IMR-90 (cell line): ENCODE measurements at regions not wholly inside any gene's neighbourhood (a gene's known extent, or its start where the extent isn't known, plus 50 kb on each side); places are given as distances from the start of the nearest gene placed in this dataset.

Experiments
- ATAC-seq: fragments of 200-7000 bp; cut with Tn5 transposase; 2 replicates; pipeline ENCODE4 v1.9.1; 2020; ENCODE audit warnings: low read depth, mild to moderate bottlenecking, moderate library complexity
- BruUV-seq: library from RNA; stranded (reverse); fragments of 400-500 nt; replicated peaks from 2 replicates; lab custom pipeline; 2021; lab: Mats Ljungman, UMichigan
- CTCF ChIA-PET: fragments of 300-600 bp; formaldehyde crosslinking; extraction: SDS; loops from one replicate; lab custom pipeline; 2021; ENCODE audit warnings: antibody characterized with exemption; lab: Yijun Ruan, JAX
- POLR2A ChIA-PET: fragments of 300-600 bp; sonication (Branson Sonifier 250); formaldehyde crosslinking; loops from one replicate; lab custom pipeline; 2022; ENCODE audit warnings: antibody characterized with exemption; ENCODE audit not compliant: unreplicated experiment; lab: Charles Lee
- DNase-seq: peaks from one replicate; pipeline ENCODE4 v3.0.0; 2013
- H2AFZ ChIP-seq: replicated peaks from 2 replicates; pipeline ENCODE3; 2013; ENCODE audit warnings: low read length, mild to moderate bottlenecking; ENCODE audit not compliant: poor library complexity
- H2AK5ac ChIP-seq: 2 replicates; pipeline ENCODE4 v1.6.1; 2013; ENCODE audit warnings: low read depth, low read length, inconsistent platforms
- H2AK9ac ChIP-seq: replicated peaks from 2 replicates; pipeline ENCODE3; 2013; ENCODE audit warnings: mild to moderate bottlenecking, low read depth, low read length, moderate library complexity; ENCODE audit not compliant: poor library complexity
- H2BK120ac ChIP-seq: 2 replicates; pipeline ENCODE4 v1.6.1; 2013; ENCODE audit warnings: low read depth, low read length, inconsistent platforms
- H2BK15ac ChIP-seq: 3 replicates; pipeline ENCODE4 v1.6.1; 2013; ENCODE audit warnings: low read depth, low read length, inconsistent platforms
- H2BK20ac ChIP-seq: 2 replicates; pipeline ENCODE4 v1.6.1; 2013; ENCODE audit warnings: low read depth, mild to moderate bottlenecking, inconsistent platforms, low read length, moderate library complexity
- H2BK5ac ChIP-seq: 2 replicates; pipeline ENCODE4 v1.6.1; 2013; ENCODE audit warnings: mild to moderate bottlenecking, low read depth, low read length, inconsistent platforms; ENCODE audit not compliant: poor library complexity, severe bottlenecking
- H3K14ac ChIP-seq: replicated peaks from 2 replicates; pipeline ENCODE4 v1.6.1; 2013; ENCODE audit warnings: low read depth, low read length, inconsistent platforms
- H3K18ac ChIP-seq: 2 replicates; pipeline ENCODE4 v1.6.1; 2013; ENCODE audit warnings: low read depth, low read length, control low read depth
- H3K23ac ChIP-seq: 2 replicates; pipeline ENCODE4 v1.6.1; 2013; ENCODE audit warnings: low read depth, low read length, inconsistent platforms
- H3K27ac ChIP-seq: 2 replicates; pipeline ENCODE4 v1.5.1; 2013; ENCODE audit warnings: mild to moderate bottlenecking, control low read depth, low read length; ENCODE audit not compliant: insufficient read depth
- H3K27me3 ChIP-seq: 2 replicates; pipeline ENCODE4 v1.6.1; 2013; ENCODE audit warnings: low read length; ENCODE audit not compliant: control insufficient read depth, insufficient read depth
- H3K36me3 ChIP-seq: 2 replicates; pipeline ENCODE4 v1.6.1; 2013; ENCODE audit warnings: low read length, mixed read lengths; ENCODE audit not compliant: control insufficient read depth, insufficient read depth
- H3K4ac ChIP-seq: 2 replicates; pipeline ENCODE4 v1.6.1; 2013; ENCODE audit warnings: low read depth, low read length, inconsistent platforms
- H3K4me1 ChIP-seq: 2 replicates; pipeline ENCODE4 v1.6.1; 2013; ENCODE audit warnings: low read length, mixed read lengths; ENCODE audit not compliant: control insufficient read depth, insufficient read depth
- H3K4me2 ChIP-seq: 2 replicates; pipeline ENCODE4 v1.6.1; 2013; ENCODE audit warnings: low read depth, mild to moderate bottlenecking, control low read depth, low read length, moderate library complexity
- H3K4me3 ChIP-seq: 2 replicates; pipeline ENCODE4 v1.5.1; 2013; ENCODE audit warnings: low read depth, mild to moderate bottlenecking, control low read depth, low read length, moderate library complexity; ENCODE audit not compliant: insufficient read depth
- H3K56ac ChIP-seq: 2 replicates; pipeline ENCODE4 v1.6.1; 2013; ENCODE audit warnings: low read length, inconsistent platforms; ENCODE audit not compliant: insufficient read depth; ENCODE audit errors: extremely low read depth
- H3K79me1 ChIP-seq, 2 experiments: 2 replicates each; pipeline ENCODE4 v1.6.1; 2013; ENCODE audit warnings: low read length in 2 of 2, inconsistent platforms in 1 of 2, low read depth in 1 of 2
- H3K9ac ChIP-seq: 2 replicates; pipeline ENCODE4 v1.6.1; 2013; ENCODE audit warnings: low read depth, low read length, control low read depth
- H3K9me1 ChIP-seq: 2 replicates; pipeline ENCODE4 v1.6.1; 2013; ENCODE audit warnings: low read length, inconsistent platforms; ENCODE audit not compliant: insufficient read depth
- H3K9me3 ChIP-seq: 2 replicates; pipeline ENCODE4 v1.6.1; 2013; ENCODE audit warnings: low read length; ENCODE audit not compliant: control insufficient read depth, insufficient read depth
- H4K20me1 ChIP-seq: 2 replicates; pipeline ENCODE4 v1.6.1; 2013; ENCODE audit warnings: low read length, inconsistent platforms; ENCODE audit not compliant: insufficient read depth
- H4K5ac ChIP-seq: 2 replicates; pipeline ENCODE4 v1.6.1; 2013; ENCODE audit warnings: mild to moderate bottlenecking, low read depth, low read length, control low read depth
- H4K8ac ChIP-seq, 2 experiments: 2 replicates each; pipeline ENCODE4 v1.6.1; 2013; ENCODE audit warnings: low read depth in 2 of 2, low read length in 2 of 2, control low read depth in 1 of 2, inconsistent platforms in 1 of 2
- H4K91ac ChIP-seq: 2 replicates; pipeline ENCODE4 v1.6.1; 2013; ENCODE audit warnings: low read depth, low read length, inconsistent platforms; ENCODE audit not compliant: insufficient read depth
- BHLHE40 ChIP-seq: fragments of 150-350 bp; IDR thresholded peaks from 2 replicates; pipeline ENCODE4 v1.6.1; 2016; ENCODE audit warnings: mild to moderate bottlenecking, low read depth, low read length
- CEBPB ChIP-seq: IDR thresholded peaks from 2 replicates; pipeline ENCODE4 v1.6.1; 2012; ENCODE audit warnings: low read depth, low read length, improper control_type of control experiment
- CHD1 ChIP-seq: IDR thresholded peaks from 2 replicates; pipeline ENCODE4 v1.6.1; 2012; ENCODE audit warnings: low read depth, low read length, improper control_type of control experiment
- ELK1 ChIP-seq: fragments of 150-350 bp; IDR thresholded peaks from 2 replicates; pipeline ENCODE4 v1.6.1; 2016; ENCODE audit warnings: low read depth, mild to moderate bottlenecking, low read length, moderate library complexity, borderline replicate concordance
- FOS ChIP-seq: fragments of 150-350 bp; IDR thresholded peaks from 2 replicates; pipeline ENCODE4 v1.6.1; 2016; ENCODE audit warnings: low read depth, low read length
- MAFK ChIP-seq: IDR thresholded peaks from 2 replicates; pipeline ENCODE4 v1.6.1; 2012; ENCODE audit warnings: low read depth, low read length, improper control_type of control experiment
- MAZ ChIP-seq: IDR thresholded peaks from 2 replicates; pipeline ENCODE4 v1.6.1; 2012; ENCODE audit warnings: low read depth, mild to moderate bottlenecking, low read length, improper control_type of control experiment, moderate library complexity, borderline replicate concordance
- MXI1 ChIP-seq: IDR thresholded peaks from 2 replicates; pipeline ENCODE4 v1.6.1; 2012; ENCODE audit warnings: low read depth, mild to moderate bottlenecking, low read length, moderate library complexity, borderline replicate concordance
- NFE2L2 ChIP-seq: fragments of 150-350 bp; IDR thresholded peaks from 2 replicates; pipeline ENCODE4 v1.6.1; 2016; ENCODE audit warnings: low read depth, mild to moderate bottlenecking, low read length
- POLR2A ChIP-seq: IDR thresholded peaks from 2 replicates; pipeline ENCODE4 v1.6.1; 2012; ENCODE audit warnings: mild to moderate bottlenecking, low read depth, low read length
- RCOR1 ChIP-seq: IDR thresholded peaks from 2 replicates; pipeline ENCODE4 v1.6.1; 2012; ENCODE audit warnings: mild to moderate bottlenecking, low read length, improper control_type of control experiment; ENCODE audit not compliant: insufficient replicate concordance
- SMC3 ChIP-seq: fragments of 150-350 bp; IDR thresholded peaks from 2 replicates; pipeline ENCODE4 v1.6.1; 2016; ENCODE audit warnings: low read depth, mild to moderate bottlenecking, antibody characterized with exemption, low read length, moderate library complexity
- USF2 ChIP-seq: fragments of 150-350 bp; IDR thresholded peaks from 2 replicates; pipeline ENCODE4 v1.6.1; 2017; ENCODE audit warnings: mild to moderate bottlenecking, antibody characterized with exemption, low read length, low read depth
- dilution Hi-C: fragments of 300-500 bp; cut with HindIII; formaldehyde crosslinking; loops from one replicate; pipeline ENCODE4 v1.14.3; 2018; ENCODE audit warnings: low sequenced_read_pairs; ENCODE audit not compliant: unreplicated experiment
- in situ Hi-C: fragments of 300-500 bp; cut with MboI; formaldehyde crosslinking; loops from 3 replicates; pipeline ENCODE4 v1.14.3; 2019; ENCODE audit warnings: low sequenced_read_pairs, inconsistent platforms, mixed read lengths
- intact Hi-C: fragments of 100-400 bp; cut with micrococcal nuclease; formaldehyde crosslinking; loops from 2 replicates; pipeline ENCODE4 v1.10.0; 2022

- H3K9ac ChIP-seq: no peak overlapping the region
- ATAC-seq (no peak), DNase-seq (no peak)
- H3K36me3 ChIP-seq: no peaks in the 10 kb centered on the region
- H3K4me1 ChIP-seq: no peaks in the 10 kb centered on the region
- H3K14ac ChIP-seq: no peak overlapping the region
- no peak overlapping the region for H4K5ac ChIP-seq
- H3K23ac ChIP-seq: no peak overlapping the region
- no peaks in the 10 kb centered on the region for H3K79me1 ChIP-seq
- no peak overlapping the region for H2BK15ac ChIP-seq
- H2AFZ ChIP-seq: no peak overlapping the region
- H3K4me3 ChIP-seq: no peak overlapping the region
- H3K9me3 ChIP-seq: no peaks in the 10 kb centered on the region
- H3K4ac ChIP-seq: no peak overlapping the region
- H3K9me1 ChIP-seq: no peaks in the 10 kb centered on the region
- no peak overlapping the region for H2BK5ac ChIP-seq
- BruUV-seq: no TSS peak
- no peak for TF ChIP-seq FOS
- TF ChIP-seq MAZ: no peak
- no peak for TF ChIP-seq POLR2A
- no peak for TF ChIP-seq ELK1
- TF ChIP-seq RCOR1: no peak
- no peak for TF ChIP-seq MXI1
- TF ChIP-seq USF2: no peak
- no peak for TF ChIP-seq MAFK
- no peak for TF ChIP-seq CEBPB
- no peak for TF ChIP-seq BHLHE40
- no peak for TF ChIP-seq NFE2L2
- TF ChIP-seq SMC3: no peak
- TF ChIP-seq CHD1: no peak
- no peak overlapping the region for H2BK120ac ChIP-seq
- H4K91ac ChIP-seq: no peak overlapping the region
- H3K27me3 ChIP-seq: peaks cover 6% of the 10 kb centered on the region; the same call in 1 of the 2 replicates
- intact Hi-C loops: no loop called here
- ChIA-PET POLR2A (no interaction called here), CTCF (interaction anchor here (1.0 kb wide), 1 partner anchor 8 kb away, joined by 6 read pairs; no protein-coding TSS in a partner anchor)
- in situ Hi-C loops: loop anchor here (25.0 kb wide), 1 partner anchor 477 kb away; no protein-coding TSS in a partner anchor
- no peak overlapping the region for H4K8ac ChIP-seq
- no peak overlapping the region for H3K56ac ChIP-seq
- H2AK5ac ChIP-seq: no peak overlapping the region
- H2AK9ac ChIP-seq: no peak overlapping the region
- H3K18ac ChIP-seq: no peak overlapping the region
- H3K4me2 ChIP-seq: no peak overlapping the region
- dilution Hi-C loops: no loop called here
- no peak overlapping the region for H2BK20ac ChIP-seq
- H4K20me1 ChIP-seq: no peaks in the 10 kb centered on the region
- no peak overlapping the region for H3K27ac ChIP-seq
Observed at GRCh38 chr12:45535610-45536180, 193.8 kb upstream of the ARID2 start.
